ENCODE measurements at regions not wholly inside any gene's neighbourhood (a gene's known extent, or its start where the extent isn't known, plus 50 kb on each side); places are given as distances from the start of the nearest gene placed in this dataset.

GRCh38 chr5:4363045-4363444 lies 767.4 kb downstream of the IRX1 start:
- TF ChIP-seq POLR2AphosphoS5 (IDR thresholded peaks at IDR 0.05; ENCODE audit: insufficient read depth in 1 of 2, low read depth in 1 of 2) (no peak), CTCF (IDR thresholded peaks at IDR 0.05) (no peak), POLR2A (IDR thresholded peaks at IDR 0.05) (no peak)
